ENCODE measurements at regions not wholly inside any gene's neighbourhood (a gene's known extent, or its start where the extent isn't known, plus 50 kb on each side); places are given as distances from the start of the nearest gene placed in this dataset.

DNA sequence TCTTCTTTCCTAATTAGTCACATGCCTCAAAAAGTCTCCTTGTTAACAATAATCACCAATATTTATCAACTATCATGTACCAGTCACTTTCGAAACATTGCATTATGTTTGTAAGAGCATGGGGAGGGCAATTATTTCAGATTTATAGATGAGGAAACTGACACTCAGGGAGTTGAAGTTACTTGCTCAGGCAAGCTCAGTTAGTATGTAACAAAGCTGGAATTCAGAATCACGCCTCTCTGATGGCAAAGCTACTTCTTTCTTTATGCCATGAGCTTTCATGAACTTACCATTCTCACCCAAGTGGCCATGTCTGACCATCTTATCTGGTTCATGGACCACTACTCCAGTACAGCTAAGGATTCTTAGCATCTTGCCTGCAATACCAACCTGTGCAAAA is 183.4 kb upstream of the TANK start:
- Histone ChIP-seq H3F3A (replicated peaks; ENCODE audit: low read depth) (no peaks in the 10 kb centered on the region), H3K27me3 (ENCODE audit: insufficient read depth) (no peaks in the 10 kb centered on the region), H3K4me2 (no peak overlapping the region), H3K4me3 (no peak overlapping the region), H3K4me1 (ENCODE audit: insufficient read depth) (no peaks in the 10 kb centered on the region), H4K20me1 (replicated peaks; ENCODE audit: insufficient read depth) (no peaks in the 10 kb centered on the region), H2AFZ (no peak overlapping the region), H3K36me3 (ENCODE audit: insufficient read depth) (no peaks in the 10 kb centered on the region), H3K79me2 (replicated peaks; ENCODE audit: insufficient read depth) (no peaks in the 10 kb centered on the region), H3K27ac (ENCODE audit: low read depth) (no peak overlapping the region), H3K9me2 (ENCODE audit: insufficient read depth) (no peaks in the 10 kb centered on the region)
- ATAC-seq, result no peak
- peaks cover 1% of the 10 kb centered on the region for H3K27me3 Mint-ChIP-seq (ENCODE audit: insufficient read depth, low read depth, poor library complexity)
- no peak overlapping the region for H3K27ac Mint-ChIP-seq
- no peak overlapping the region for H3K4me3 Mint-ChIP-seq
- TF ChIP-seq REST (IDR thresholded peaks at IDR 0.05; ENCODE audit: unreplicated experiment) (no peak), POLR2AphosphoS5 (IDR thresholded peaks at IDR 0.05; ENCODE audit: low read depth) (no peak), ZNF114 (CRISPR knock-in tag; IDR thresholded peaks at IDR 0.05) (no peak), EZH2 (IDR thresholded peaks at IDR 0.05; ENCODE audit: low read depth, unreplicated experiment) (no peak), EZH2phosphoT487 (IDR thresholded peaks at IDR 0.05; ENCODE audit: unreplicated experiment) (no peak), CREB1 (CRISPR knock-in tag; IDR thresholded peaks at IDR 0.05; ENCODE audit: low read depth) (no peak), STAT1 (IDR thresholded peaks at IDR 0.05; ENCODE audit: unreplicated experiment) (no peak), ETS1 (IDR thresholded peaks at IDR 0.05) (no peak), JUNB (IDR thresholded peaks at IDR 0.05; ENCODE audit: unreplicated experiment) (no peak), NANOG (IDR thresholded peaks at IDR 0.05; ENCODE audit: borderline replicate concordance) (no peak), ZNF331 (CRISPR knock-in tag; IDR thresholded peaks at IDR 0.05; ENCODE audit: low read depth) (no peak)
- TF ChIP-seq, protein P1, sequence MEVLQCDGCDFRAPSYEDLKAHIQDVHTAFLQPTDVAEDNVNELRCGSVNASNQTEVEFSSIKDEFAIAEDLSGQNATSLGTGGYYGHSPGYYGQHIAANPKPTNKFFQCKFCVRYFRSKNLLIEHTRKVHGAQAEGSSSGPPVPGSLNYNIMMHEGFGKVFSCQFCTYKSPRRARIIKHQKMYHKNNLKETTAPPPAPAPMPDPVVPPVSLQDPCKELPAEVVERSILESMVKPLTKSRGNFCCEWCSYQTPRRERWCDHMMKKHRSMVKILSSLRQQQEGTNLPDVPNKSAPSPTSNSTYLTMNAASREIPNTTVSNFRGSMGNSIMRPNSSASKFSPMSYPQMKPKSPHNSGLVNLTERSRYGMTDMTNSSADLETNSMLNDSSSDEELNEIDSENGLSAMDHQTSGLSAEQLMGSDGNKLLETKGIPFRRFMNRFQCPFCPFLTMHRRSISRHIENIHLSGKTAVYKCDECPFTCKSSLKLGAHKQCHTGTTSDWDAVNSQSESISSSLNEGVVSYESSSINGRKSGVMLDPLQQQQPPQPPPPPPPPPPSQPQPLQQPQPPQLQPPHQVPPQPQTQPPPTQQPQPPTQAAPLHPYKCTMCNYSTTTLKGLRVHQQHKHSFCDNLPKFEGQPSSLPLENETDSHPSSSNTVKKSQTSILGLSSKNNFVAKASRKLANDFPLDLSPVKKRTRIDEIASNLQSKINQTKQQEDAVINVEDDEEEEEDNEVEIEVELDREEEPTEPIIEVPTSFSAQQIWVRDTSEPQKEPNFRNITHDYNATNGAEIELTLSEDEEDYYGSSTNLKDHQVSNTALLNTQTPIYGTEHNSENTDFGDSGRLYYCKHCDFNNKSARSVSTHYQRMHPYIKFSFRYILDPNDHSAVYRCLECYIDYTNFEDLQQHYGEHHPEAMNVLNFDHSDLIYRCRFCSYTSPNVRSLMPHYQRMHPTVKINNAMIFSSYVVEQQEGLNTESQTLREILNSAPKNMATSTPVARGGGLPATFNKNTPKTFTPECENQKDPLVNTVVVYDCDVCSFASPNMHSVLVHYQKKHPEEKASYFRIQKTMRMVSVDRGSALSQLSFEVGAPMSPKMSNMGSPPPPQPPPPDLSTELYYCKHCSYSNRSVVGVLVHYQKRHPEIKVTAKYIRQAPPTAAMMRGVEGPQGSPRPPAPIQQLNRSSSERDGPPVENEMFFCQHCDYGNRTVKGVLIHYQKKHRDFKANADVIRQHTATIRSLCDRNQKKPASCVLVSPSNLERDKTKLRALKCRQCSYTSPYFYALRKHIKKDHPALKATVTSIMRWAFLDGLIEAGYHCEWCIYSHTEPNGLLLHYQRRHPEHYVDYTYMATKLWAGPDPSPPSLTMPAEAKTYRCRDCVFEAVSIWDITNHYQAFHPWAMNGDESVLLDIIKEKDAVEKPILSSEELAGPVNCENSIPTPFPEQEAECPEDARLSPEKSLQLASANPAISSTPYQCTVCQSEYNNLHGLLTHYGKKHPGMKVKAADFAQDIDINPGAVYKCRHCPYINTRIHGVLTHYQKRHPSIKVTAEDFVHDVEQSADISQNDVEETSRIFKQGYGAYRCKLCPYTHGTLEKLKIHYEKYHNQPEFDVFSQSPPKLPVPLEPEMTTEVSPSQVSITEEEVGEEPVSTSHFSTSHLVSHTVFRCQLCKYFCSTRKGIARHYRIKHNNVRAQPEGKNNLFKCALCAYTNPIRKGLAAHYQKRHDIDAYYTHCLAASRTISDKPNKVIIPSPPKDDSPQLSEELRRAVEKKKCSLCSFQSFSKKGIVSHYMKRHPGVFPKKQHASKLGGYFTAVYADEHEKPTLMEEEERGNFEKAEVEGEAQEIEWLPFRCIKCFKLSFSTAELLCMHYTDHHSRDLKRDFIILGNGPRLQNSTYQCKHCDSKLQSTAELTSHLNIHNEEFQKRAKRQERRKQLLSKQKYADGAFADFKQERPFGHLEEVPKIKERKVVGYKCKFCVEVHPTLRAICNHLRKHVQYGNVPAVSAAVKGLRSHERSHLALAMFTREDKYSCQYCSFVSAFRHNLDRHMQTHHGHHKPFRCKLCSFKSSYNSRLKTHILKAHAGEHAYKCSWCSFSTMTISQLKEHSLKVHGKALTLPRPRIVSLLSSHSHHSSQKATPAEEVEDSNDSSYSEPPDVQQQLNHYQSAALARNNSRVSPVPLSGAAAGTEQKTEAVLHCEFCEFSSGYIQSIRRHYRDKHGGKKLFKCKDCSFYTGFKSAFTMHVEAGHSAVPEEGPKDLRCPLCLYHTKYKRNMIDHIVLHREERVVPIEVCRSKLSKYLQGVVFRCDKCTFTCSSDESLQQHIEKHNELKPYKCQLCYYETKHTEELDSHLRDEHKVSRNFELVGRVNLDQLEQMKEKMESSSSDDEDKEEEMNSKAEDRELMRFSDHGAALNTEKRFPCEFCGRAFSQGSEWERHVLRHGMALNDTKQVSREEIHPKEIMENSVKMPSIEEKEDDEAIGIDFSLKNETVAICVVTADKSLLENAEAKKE (CRISPR knock-in tag; IDR thresholded peaks at IDR 0.05), result no peak
- no peak for DNase-seq (ENCODE audit: low spot score)
- H3K9me3 Mint-ChIP-seq, result peaks cover 13% of the 10 kb centered on the region; the same call in 2 of the 3 replicates
- peaks cover 9% of the 10 kb centered on the region; the same call in 2 of the 3 replicates for H3K36me3 Mint-ChIP-seq (ENCODE audit: low read depth)
- H3K4me1 Mint-ChIP-seq, result no peaks in the 10 kb centered on the region
